ENCODE measurements at regions not wholly inside any gene's neighbourhood (a gene's known extent, or its start where the extent isn't known, plus 50 kb on each side); places are given as distances from the start of the nearest gene placed in this dataset.

- no peak for DNase-seq
Measured at GRCh38 chr10:31146491-31147209, 115.0 kb upstream of the ZNF438 start.

DNA sequence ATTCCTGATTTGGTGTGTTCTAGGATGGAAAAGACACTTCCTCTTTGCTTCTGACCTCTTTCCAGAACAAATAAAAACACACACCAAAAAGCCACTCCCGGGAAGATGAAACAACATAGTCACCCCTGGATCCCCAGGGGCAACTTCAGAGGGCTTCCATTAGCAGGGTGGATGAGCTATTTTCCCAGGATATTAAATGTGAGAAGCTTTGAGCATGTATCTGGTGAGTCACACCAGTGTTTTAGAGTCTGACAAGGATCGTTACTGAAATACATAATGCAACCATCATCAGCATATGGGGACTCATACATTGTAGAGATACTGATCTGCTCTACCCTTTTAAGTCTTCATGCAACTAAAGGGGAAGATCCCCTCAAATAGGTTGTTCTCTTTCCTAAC is 115.5 kb upstream of the ZNF438 start:
- DNase-seq, result no peak

GRCh38 chr10:31148951-31149350 is 117.3 kb upstream of the ZNF438 start:
- DNase-seq, result no peak

DNA sequence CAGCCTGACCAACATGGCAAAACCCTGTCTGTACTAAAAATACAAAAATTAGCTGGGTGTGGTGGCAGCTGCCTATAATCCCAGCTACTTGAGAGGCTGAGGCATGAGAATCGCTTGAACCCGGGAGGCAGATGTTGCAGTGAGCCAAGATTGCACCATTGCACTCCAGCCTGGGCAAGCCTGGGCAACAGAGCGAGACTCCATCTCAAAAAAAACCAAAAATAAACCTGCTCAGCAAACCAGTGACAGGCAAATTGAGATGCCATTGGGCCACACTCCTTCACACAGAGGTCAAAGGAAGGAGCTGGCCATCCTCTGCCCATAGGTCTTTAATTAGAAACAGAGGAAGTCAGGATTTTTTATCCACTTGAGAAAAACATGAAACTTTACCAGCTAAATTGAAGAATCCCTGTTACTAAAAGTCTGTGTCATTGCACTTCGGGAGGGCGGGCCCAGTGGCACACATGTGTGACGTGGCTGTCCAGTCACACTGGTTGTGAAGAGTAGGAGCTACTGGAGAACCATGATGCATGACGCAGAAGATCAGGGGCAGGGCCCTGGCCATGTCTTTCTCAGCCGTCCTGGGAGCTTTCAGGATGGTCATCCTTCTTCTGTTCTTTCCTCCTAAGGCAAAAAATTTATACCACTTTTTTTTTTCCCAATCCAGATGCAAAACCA is 118.3 kb upstream of the ZNF438 start:
- no peak for DNase-seq

DNA sequence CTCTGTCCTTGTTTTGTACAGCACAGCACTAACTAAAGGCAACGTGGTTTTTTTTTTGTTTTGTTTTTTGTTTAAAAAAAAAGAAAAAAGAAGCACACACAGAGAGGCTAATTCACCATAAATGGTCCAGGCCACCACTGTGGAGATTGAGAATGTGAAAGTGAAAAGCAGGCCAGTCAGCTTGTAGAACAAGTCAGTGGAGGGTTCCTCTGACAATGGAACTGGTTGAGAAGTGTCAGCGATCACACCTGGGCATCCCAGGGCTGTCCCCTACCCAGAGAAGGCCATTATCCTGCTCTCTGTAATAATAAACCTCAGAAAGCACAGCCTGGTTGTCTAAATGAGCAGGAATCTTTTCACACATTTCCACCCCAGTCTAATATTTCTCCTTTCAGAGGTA is 119.6 kb upstream of the ZNF438 start:
- no peak for DNase-seq

DNA sequence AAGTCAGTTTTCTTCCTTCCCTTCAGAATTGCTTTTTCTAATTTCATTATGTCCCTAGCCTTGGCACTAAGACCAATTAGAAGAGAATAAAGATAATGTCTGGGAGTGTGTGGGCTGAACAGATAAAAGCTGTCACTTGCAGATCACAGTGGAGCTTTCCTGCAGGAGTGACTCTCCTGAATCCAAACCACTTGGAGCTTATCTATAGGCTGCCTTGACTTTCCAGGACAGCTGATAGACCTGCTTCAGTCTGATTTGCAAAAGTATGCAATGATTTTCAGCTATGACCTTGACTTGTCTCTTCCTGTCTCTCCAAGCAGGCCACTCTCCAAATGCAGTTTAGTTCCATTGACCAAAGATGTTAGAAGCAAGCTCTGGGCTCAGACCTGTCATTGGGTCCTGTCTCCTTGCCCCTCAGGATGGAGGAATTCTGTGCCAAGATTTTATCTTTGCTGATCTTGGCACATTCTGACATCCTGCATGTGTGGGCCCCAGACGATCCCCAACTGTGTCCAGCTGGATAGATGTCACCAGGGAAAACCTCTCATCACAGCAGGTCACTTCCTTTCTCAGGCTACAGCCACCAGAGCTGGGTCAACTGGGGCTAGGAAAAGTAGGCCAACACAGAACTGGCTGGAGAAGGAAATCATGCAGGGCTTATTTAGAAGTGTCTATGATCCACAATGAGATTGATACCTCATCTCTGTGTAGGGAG is 120.9 kb upstream of the ZNF438 start:
- no peak for DNase-seq

- DNase-seq, result no peak
Measured at GRCh38 chr10:31153161-31153560, 121.5 kb upstream of the ZNF438 start.

DNA sequence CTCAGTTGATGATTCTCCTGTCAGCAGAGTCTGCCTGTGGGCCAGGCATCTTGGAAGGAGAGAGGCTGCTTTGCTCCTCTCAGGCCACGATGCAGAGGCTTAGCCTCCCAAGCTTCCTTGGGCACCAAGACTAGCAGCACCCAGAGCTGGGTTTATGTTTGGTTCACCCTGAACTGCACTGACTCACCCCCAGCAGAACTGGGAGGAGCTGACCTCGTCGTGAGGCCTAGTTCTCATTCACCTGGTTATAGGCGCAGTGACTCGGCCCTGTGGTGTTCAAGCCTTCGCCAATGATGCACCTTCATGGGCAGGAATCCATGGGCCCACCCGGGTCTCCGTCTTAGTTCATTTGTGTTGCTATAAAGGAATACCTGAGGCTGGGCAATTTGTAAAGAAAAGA is 122.0 kb upstream of the ZNF438 start:
- DNase-seq, result no peak

DNA sequence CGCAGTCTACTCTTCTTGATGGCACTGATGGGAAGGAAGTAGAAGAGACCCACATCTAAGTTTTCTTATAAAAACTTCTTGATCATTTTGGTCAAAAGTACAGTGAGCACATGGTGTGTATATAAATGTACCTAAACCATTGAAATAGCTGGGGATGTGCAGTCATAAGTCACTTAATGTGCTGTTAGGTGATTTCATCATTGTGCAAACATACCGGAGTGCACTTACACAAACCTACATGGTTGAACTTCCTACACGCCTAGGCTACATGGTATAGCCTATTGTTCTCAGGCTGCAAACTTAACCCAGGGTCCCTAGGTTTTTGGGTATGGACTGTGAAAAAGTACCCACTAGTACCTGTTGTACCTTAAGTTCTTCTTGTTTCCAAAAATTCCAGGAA is 123.3 kb upstream of the ZNF438 start:
- no peak for DNase-seq

- peak; percentile 44 for DNase-seq
Measured at GRCh38 chr10:31157123-31158010, 125.7 kb upstream of the ZNF438 start.

GRCh38 chr10:31158011-31158658 is 126.5 kb upstream of the ZNF438 start:
- DNase-seq, result no peak

DNA sequence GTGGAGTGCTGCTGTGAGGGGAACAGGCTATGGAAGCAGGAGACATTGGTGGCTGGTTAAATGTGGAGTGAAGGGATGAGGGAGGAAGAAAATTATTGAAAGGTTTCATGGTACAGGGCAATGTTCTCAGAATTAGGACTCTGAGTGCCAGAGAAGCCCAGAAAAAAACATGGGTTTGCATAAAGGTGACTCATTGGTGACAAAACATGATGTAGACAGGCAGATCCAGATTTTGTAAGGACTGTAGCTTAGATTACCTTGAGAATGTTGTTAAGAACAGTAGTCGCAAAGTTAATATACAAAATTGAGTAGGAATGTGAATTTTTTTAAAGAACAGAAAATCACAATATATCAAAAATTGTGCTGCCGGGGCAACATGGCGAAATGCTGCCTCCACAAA is 134.9 kb upstream of the ZNF438 start:
- no peak for DNase-seq

GRCh38 chr10:31170636-31171035 is 139.0 kb upstream of the ZNF438 start:
- no peak for DNase-seq

GRCh38 chr10:31171402-31172083 is 139.9 kb upstream of the ZNF438 start:
- DNase-seq, result no peak

DNA sequence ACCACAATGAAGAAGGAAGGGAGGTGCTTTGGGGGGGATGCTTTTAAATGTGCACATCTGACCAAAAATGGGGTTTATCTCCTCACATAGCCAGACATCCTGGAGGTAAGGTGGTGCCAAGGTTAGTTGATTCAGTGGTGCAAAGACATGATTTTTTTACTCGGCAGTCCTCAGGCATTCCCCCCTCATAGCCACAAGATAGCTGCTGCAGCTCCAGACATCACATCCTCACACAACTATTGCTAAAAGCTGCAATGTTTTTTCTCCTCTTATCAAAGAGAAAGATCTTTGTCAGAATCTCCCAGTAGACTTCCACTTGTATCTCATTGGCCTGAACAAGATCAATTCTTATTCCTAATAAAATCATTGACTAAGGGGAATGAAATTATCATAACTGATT is 141.3 kb upstream of the ZNF438 start:
- DNase-seq, result no peak

DNA sequence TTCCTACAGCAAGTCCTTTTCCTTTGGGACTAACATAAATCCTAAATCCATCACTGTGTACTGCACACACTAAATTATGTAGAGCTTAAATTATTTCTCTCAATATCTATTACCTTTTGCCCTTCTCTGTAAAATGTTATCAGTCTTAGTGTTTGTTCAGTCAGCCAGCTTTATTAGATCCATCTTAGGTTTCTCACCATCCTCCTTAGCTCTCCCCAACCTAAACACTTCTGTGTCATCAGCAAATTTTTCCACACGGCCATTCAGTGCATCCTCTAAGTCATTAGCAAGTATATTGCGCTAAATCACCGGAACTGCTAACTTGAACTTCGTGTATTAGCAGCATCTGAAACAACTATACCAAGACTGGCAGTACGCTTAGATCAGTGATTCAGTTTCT is 142.1 kb upstream of the ZNF438 start:
- no peak for DNase-seq

- no peak for DNase-seq
Measured at GRCh38 chr10:31179091-31179680, 139.8 kb upstream of the ZEB1 start.

GRCh38 chr10:31186225-31187000 is 132.6 kb upstream of the ZEB1 start:
- no peak for DNase-seq

DNA sequence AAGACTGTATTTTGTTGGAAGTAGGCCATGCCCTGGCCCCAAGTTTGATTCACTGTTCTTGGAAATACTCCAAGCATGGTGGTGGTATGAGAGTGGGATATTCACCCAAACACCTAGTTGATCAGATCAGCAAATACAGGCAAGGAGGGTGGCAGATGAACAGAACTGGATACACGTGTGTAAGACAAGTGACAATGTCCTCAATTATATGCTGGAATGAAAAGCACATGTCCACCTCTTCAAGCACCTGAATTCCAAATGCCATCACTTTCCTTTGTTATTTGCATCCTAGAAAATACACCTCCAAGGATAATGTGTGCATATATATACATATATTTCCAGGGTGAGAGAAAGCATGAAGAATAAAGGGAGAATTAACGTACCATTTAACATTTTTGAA is 131.8 kb upstream of the ZEB1 start:
- no peak for DNase-seq

DNA sequence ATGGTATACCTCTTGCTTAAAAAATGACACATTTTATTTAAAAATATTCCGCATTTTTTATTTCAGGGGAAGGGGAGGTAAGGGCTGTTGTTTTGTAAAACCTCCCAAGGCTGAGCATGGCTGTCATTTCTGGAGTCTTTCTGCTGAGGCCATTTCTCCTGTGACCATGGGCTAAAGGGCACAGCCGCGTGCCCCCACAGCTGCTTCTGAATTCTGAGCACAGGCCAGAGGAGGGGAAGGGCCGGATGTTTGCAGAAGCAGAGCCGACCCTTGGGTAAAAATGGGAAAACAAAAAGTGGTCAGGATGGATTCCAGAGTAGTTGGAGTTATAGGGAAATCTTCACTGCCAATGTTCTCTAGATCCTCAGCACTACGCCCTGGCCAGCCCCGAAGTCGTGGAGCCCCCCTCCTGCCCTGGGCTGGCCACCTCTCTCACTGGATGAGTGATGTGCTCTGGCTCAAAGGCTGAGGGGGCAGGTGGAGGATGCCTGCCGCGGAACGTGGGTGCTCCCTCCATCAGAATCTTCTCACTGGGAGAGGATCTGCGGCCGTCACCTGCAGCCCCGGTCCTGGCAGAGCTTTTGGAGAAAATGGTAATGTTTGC is 131.3 kb upstream of the ZEB1 start:
- no peak for DNase-seq
